WERI-Rb-1 (cell line): ENCODE measurements at regions not wholly inside any gene's neighbourhood (a gene's known extent, or its start where the extent isn't known, plus 50 kb on each side); places are given as distances from the start of the nearest gene placed in this dataset.
"Not testable (repeated sequence)": the region's sequence is repeated elsewhere in the genome, so short reads cannot be mapped to it uniquely, and the experiment has no call there.

ENCODE experiments used
- DNase-seq: peaks from one replicate; pipeline ENCODE4 v3.0.0-alpha.2; 2020
- H3K27ac ChIP-seq: fragments of 250-450 bp; sonication (Bioruptor Pico); 2 replicates; pipeline ENCODE4 v1.5.1; 2020; ENCODE audit warnings: mild to moderate bottlenecking, moderate library complexity
- H3K27me3 ChIP-seq: fragments of 250-450 bp; sonication (Bioruptor Pico); 2 replicates; pipeline ENCODE4 v1.5.1; 2021; ENCODE audit warnings: mild to moderate bottlenecking, low read depth, moderate library complexity; ENCODE audit not compliant: insufficient read depth, severe bottlenecking
- H3K36me3 ChIP-seq: fragments of 250-450 bp; sonication (Bioruptor Pico); 2 replicates; pipeline ENCODE4 v1.5.1; 2020; ENCODE audit warnings: mild to moderate bottlenecking, moderate library complexity
- H3K4me3 ChIP-seq: 2 replicates; pipeline ENCODE4 v1.5.1; 2011; ENCODE audit warnings: low read depth, mild to moderate bottlenecking, control low read depth, low read length
- H3K9me3 ChIP-seq: fragments of 250-450 bp; sonication (Bioruptor Pico); 2 replicates; pipeline ENCODE4 v1.5.1; 2021; ENCODE audit warnings: mild to moderate bottlenecking, moderate library complexity; ENCODE audit not compliant: severe bottlenecking
- CTCF ChIP-seq: IDR thresholded peaks from 2 replicates; pipeline ENCODE4 v1.5.1; 2011; ENCODE audit warnings: low read depth, mild to moderate bottlenecking, control low read depth, inconsistent platforms, low read length

GRCh38 chr6:72466471-72466870 is 155.4 kb upstream of the KCNQ5 start:
- H3K27me3 ChIP-seq: no peaks in the 10 kb centered on the region
- no peaks in the 10 kb centered on the region for H3K36me3 ChIP-seq
- H3K27ac ChIP-seq: no peak overlapping the region
- H3K9me3 ChIP-seq: peaks cover 2% of the 10 kb centered on the region
- DNase-seq: no peak
- no peak for TF ChIP-seq CTCF
- no peak overlapping the region for H3K4me3 ChIP-seq

GRCh38 chr6:72466971-72467566 is 154.8 kb upstream of the KCNQ5 start:
- no peak for TF ChIP-seq CTCF
- Histone ChIP-seq H3K9me3 (peaks cover 2% of the 10 kb centered on the region), H3K27ac (no peak overlapping the region), H3K27me3 (no peaks in the 10 kb centered on the region), H3K36me3 (no peaks in the 10 kb centered on the region), H3K4me3 (no peak overlapping the region)
- no peak for DNase-seq

GRCh38 chr6:72469406-72469983 is 152.4 kb upstream of the KCNQ5 start:
- not testable (repeated sequence) for DNase-seq, H3K27me3 ChIP-seq, H3K4me3 ChIP-seq, H3K9me3 ChIP-seq, H3K27ac ChIP-seq, H3K36me3 ChIP-seq

GRCh38 chr6:72476051-72476450 is 145.8 kb upstream of the KCNQ5 start:
- no peak overlapping the region for H3K4me3 ChIP-seq
- H3K27me3 ChIP-seq: no peaks in the 10 kb centered on the region
- H3K36me3 ChIP-seq: no peaks in the 10 kb centered on the region
- no peak for DNase-seq
- H3K9me3 ChIP-seq: peaks cover 2% of the 10 kb centered on the region
- no peak overlapping the region for H3K27ac ChIP-seq
- TF ChIP-seq CTCF: no peak

GRCh38 chr6:72476646-72477045 is 145.2 kb upstream of the KCNQ5 start:
- no peaks in the 10 kb centered on the region for H3K36me3 ChIP-seq
- no peak overlapping the region for H3K4me3 ChIP-seq
- DNase-seq: no peak
- no peaks in the 10 kb centered on the region for H3K9me3 ChIP-seq
- H3K27me3 ChIP-seq: no peaks in the 10 kb centered on the region
- H3K27ac ChIP-seq: no peak overlapping the region
- TF ChIP-seq CTCF: no peak

- Histone ChIP-seq H3K36me3 (no peaks in the 10 kb centered on the region), H3K4me3 (no peak overlapping the region), H3K9me3 (peaks cover 5% of the 10 kb centered on the region), H3K27ac (no peak overlapping the region), H3K27me3 (no peaks in the 10 kb centered on the region)
- TF ChIP-seq CTCF: no peak
- no peak for DNase-seq
Measured at GRCh38 chr6:72495441-72495840, 126.4 kb upstream of the KCNQ5 start.
